ENCODE measurements at regions not wholly inside any gene's neighbourhood (a gene's known extent, or its start where the extent isn't known, plus 50 kb on each side); places are given as distances from the start of the nearest gene placed in this dataset.

DNA sequence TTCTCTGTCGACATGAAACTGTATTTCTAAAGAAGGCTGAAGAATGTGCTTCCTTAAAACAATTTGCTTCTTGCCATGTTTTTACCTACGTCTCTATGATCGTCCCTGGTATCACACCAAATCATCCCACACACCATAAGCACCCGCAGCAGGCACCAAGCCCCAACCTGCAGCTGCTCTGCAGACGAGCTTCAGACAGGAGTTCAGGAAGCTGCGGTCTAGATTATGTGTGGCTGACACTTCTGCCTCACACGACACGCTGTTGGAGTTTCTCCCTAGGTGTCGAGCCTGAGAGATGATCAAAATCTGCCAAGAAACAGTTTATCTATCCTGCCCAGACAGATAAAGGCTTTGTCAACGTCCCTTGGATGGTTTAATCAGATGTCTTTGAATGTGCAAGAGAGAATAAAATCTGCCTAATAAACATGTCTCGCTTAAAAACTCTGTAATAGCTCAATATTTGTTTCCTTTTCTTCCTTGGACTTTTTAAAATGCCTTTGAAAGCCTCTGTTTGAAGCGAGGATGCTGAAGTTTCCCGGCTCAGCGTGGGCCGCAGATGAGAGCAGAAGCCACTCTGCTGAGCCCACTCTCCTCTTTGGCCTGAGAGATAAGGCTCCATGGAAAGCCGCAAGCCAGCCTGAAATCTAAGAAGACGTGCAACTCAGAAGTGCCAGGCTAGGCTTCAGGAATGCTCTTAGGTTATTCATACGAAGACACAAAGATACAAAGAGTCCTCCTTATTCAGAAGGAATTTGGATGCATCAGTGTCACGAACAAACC lies 158.3 kb upstream of the PFKP start:
- TF ChIP-seq, protein P1, sequence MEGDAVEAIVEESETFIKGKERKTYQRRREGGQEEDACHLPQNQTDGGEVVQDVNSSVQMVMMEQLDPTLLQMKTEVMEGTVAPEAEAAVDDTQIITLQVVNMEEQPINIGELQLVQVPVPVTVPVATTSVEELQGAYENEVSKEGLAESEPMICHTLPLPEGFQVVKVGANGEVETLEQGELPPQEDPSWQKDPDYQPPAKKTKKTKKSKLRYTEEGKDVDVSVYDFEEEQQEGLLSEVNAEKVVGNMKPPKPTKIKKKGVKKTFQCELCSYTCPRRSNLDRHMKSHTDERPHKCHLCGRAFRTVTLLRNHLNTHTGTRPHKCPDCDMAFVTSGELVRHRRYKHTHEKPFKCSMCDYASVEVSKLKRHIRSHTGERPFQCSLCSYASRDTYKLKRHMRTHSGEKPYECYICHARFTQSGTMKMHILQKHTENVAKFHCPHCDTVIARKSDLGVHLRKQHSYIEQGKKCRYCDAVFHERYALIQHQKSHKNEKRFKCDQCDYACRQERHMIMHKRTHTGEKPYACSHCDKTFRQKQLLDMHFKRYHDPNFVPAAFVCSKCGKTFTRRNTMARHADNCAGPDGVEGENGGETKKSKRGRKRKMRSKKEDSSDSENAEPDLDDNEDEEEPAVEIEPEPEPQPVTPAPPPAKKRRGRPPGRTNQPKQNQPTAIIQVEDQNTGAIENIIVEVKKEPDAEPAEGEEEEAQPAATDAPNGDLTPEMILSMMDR (IDR thresholded peaks at IDR 0.05), result no peak
- no peak for TF ChIP-seq POLR2A (IDR thresholded peaks at IDR 0.05)

All from suprapubic skin (tissue), 3 donors.